ENCODE measurements at regions not wholly inside any gene's neighbourhood (a gene's known extent, or its start where the extent isn't known, plus 50 kb on each side); places are given as distances from the start of the nearest gene placed in this dataset.
"Not testable (repeated sequence)": the region's sequence is repeated elsewhere in the genome, so short reads cannot be mapped to it uniquely, and the experiment has no call there.

- no peak for DNase-seq
Measured at GRCh38 chr4:109378511-109378910, 55.1 kb upstream of the SEC24B start.

GRCh38 chr4:109378076-109378475, 55.5 kb upstream of the SEC24B start:
- no peak for DNase-seq

GRCh38 chr4:109375778-109376414, 57.7 kb upstream of the SEC24B start:
- no peak for DNase-seq

GRCh38 chr4:109368661-109369060, 65.0 kb upstream of the SEC24B start:
- DNase-seq = peak; percentile 38

- DNase-seq = no peak
Measured at GRCh38 chr4:109365939-109366338, 63.5 kb upstream of the COL25A1 start.

- DNase-seq = not testable (repeated sequence)
Measured at GRCh38 chr4:109365297-109365696, 62.8 kb upstream of the COL25A1 start.

GRCh38 chr4:109359040-109359646, 56.7 kb upstream of the COL25A1 start:
- peak; percentile 18 for DNase-seq

- no peak for DNase-seq
Measured at GRCh38 chr4:109355835-109356234, 53.4 kb upstream of the COL25A1 start.

- no peak for DNase-seq
Measured at GRCh38 chr4:109352941-109353340, 50.5 kb upstream of the COL25A1 start.
